GM06990 (cell line): ENCODE measurements at regions not wholly inside any gene's neighbourhood (a gene's known extent, or its start where the extent isn't known, plus 50 kb on each side); places are given as distances from the start of the nearest gene placed in this dataset.

Experiments
- DNase-seq: peaks from one replicate; pipeline ENCODE4 v3.0.0-alpha.2; 2011; ENCODE audit not compliant: insufficient read length; ENCODE audit errors: extremely low read depth
- H3K27me3 ChIP-seq: replicated peaks from 2 replicates; pipeline ENCODE4 v1.6.0; 2011; ENCODE audit warnings: low read length; ENCODE audit not compliant: control insufficient read depth, insufficient read depth
- H3K36me3 ChIP-seq: 2 replicates; pipeline ENCODE4 v1.5.1; 2011; ENCODE audit warnings: low read length; ENCODE audit not compliant: control insufficient read depth, insufficient read depth
- H3K4me3 ChIP-seq: replicated peaks from 2 replicates; pipeline ENCODE4 v1.5.1; 2011; ENCODE audit warnings: low read depth, mild to moderate bottlenecking, control low read depth, low read length
- CTCF ChIP-seq: IDR thresholded peaks from 2 replicates; pipeline ENCODE4 v1.5.1; 2011; ENCODE audit warnings: low read length, control low read depth, mild to moderate bottlenecking, inconsistent platforms; ENCODE audit not compliant: insufficient read depth, poor library complexity, severe bottlenecking

- Histone ChIP-seq H3K36me3 (no peaks in the 10 kb centered on the region), H3K27me3 (no peaks in the 10 kb centered on the region), H3K4me3 (no peak overlapping the region)
- no peak for TF ChIP-seq CTCF
- no peak for DNase-seq
Measured at GRCh38 chrX:39470588-39471407, 627.0 kb downstream of the BCOR start.

DNA sequence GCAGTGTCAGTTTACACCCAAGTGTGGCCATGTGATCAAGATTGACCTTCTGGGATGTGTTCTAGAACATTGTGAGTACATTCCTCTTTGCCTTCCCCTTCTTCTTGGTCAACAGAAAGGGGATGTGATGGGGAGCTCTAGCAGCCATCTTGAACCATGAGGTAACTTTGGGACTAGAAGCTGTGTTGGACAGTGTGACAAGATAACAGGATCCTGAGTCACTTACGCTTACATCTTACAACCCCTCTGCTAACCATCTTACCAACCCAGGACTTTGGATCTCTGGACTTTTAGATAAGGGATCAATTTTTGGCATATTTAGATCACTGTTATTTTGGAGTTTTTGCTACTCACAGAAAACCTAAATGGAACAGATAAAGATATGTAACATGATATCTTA is 625.6 kb downstream of the BCOR start:
- no peaks in the 10 kb centered on the region for H3K27me3 ChIP-seq
- H3K4me3 ChIP-seq = no peak overlapping the region
- DNase-seq = no peak
- no peak for TF ChIP-seq CTCF
- H3K36me3 ChIP-seq = no peaks in the 10 kb centered on the region

GRCh38 chrX:39473812-39474211 is 623.9 kb downstream of the BCOR start:
- H3K36me3 ChIP-seq = no peaks in the 10 kb centered on the region
- no peak for TF ChIP-seq CTCF
- DNase-seq = no peak
- no peak overlapping the region for H3K4me3 ChIP-seq
- H3K27me3 ChIP-seq = no peaks in the 10 kb centered on the region

- no peaks in the 10 kb centered on the region; the same call in 1 of the 2 replicates for H3K27me3 ChIP-seq
- H3K36me3 ChIP-seq = no peaks in the 10 kb centered on the region
- DNase-seq = no peak
- H3K4me3 ChIP-seq = no peak overlapping the region
- no peak for TF ChIP-seq CTCF
Measured at GRCh38 chrX:39475372-39475771, 622.4 kb downstream of the BCOR start.

DNA sequence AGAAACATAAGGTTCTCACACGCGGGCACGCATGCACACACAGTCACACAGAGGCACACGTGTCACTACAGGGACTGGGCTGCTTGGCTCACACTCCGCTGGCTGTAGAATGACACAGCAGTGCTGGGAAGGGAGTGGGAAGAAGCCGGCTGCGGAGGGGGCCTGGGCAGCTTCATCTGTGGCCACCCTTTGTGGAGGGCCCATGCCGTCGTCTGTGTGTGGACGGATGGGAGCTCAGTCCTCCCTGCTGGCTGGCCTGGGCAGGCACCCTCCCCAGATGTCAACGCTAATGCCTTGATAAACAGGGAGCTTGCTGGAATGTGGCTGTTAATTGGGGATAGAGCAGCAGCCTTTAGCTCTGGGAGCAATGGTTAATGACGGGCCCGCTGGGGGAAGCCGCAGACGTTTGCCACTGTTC is 621.1 kb downstream of the BCOR start:
- TF ChIP-seq CTCF = no peak

More for the DNA sequence above, 621.1 kb downstream of the BCOR start:
- Histone ChIP-seq H3K4me3 (no peak overlapping the region), H3K36me3 (no peaks in the 10 kb centered on the region), H3K27me3 (no peaks in the 10 kb centered on the region; the same call in 1 of the 2 replicates)
- DNase-seq = no peak
